ENCODE measurements at regions not wholly inside any gene's neighbourhood (a gene's known extent, or its start where the extent isn't known, plus 50 kb on each side); places are given as distances from the start of the nearest gene placed in this dataset.
"Not testable (repeated sequence)": the region's sequence is repeated elsewhere in the genome, so short reads cannot be mapped to it uniquely, and the experiment has no call there.

GRCh38 chr16:5753381-5753780 lies 655.8 kb upstream of the EEF2KMT start:
- H3K27ac Mint-ChIP-seq, result no peak overlapping the region
- H3K4me3 Mint-ChIP-seq, result no peak overlapping the region
- no peaks in the 10 kb centered on the region for H3K9me3 Mint-ChIP-seq
- H3K4me1 Mint-ChIP-seq, result no peaks in the 10 kb centered on the region
- no peaks in the 10 kb centered on the region for H3K36me3 Mint-ChIP-seq
- DNase-seq (ENCODE audit: low spot score in 2 of 2, unreplicated experiment in 2 of 2), result no peak
- no peak for TF ChIP-seq CTCF (IDR thresholded peaks at IDR 0.05; ENCODE audit: unreplicated experiment)
- peaks cover 49% of the 10 kb centered on the region for H3K27me3 Mint-ChIP-seq (ENCODE audit: low read depth)

- H3K4me1 Mint-ChIP-seq, result no peaks in the 10 kb centered on the region
- H3K9me3 Mint-ChIP-seq, result peaks cover 12% of the 10 kb centered on the region
- no peak overlapping the region for H3K4me3 Mint-ChIP-seq
- TF ChIP-seq CTCF (IDR thresholded peaks at IDR 0.05; ENCODE audit: unreplicated experiment), result no peak
- H3K36me3 Mint-ChIP-seq, result no peaks in the 10 kb centered on the region
- peaks cover 44% of the 10 kb centered on the region for H3K27me3 Mint-ChIP-seq (ENCODE audit: low read depth)
- H3K27ac Mint-ChIP-seq, result no peak overlapping the region
- no peak for DNase-seq (ENCODE audit: low spot score in 2 of 2, unreplicated experiment in 2 of 2)
Measured at GRCh38 chr16:5751216-5751615, 653.6 kb upstream of the EEF2KMT start.

GRCh38 chr16:5750439-5750838 lies 652.8 kb upstream of the EEF2KMT start:
- H3K27me3 Mint-ChIP-seq (ENCODE audit: low read depth), result peaks cover 41% of the 10 kb centered on the region
- H3K4me1 Mint-ChIP-seq; DNase-seq (ENCODE audit: low spot score in 2 of 2, unreplicated experiment in 2 of 2); H3K27ac Mint-ChIP-seq; H3K4me3 Mint-ChIP-seq; H3K36me3 Mint-ChIP-seq: not testable (repeated sequence)
- peaks cover 12% of the 10 kb centered on the region for H3K9me3 Mint-ChIP-seq

- Mint-ChIP-seq H3K27ac (no peak overlapping the region), H3K36me3 (no peaks in the 10 kb centered on the region), H3K27me3 (ENCODE audit: low read depth) (no peaks in the 10 kb centered on the region), H3K9me3 (no peaks in the 10 kb centered on the region), H3K4me1 (peaks cover 21% of the 10 kb centered on the region), H3K4me3 (no peak overlapping the region)
- DNase-seq (ENCODE audit: low spot score in 2 of 2, unreplicated experiment in 2 of 2), result no peak
- TF ChIP-seq CTCF (IDR thresholded peaks at IDR 0.05; ENCODE audit: unreplicated experiment), result no peak
Measured at GRCh38 chr16:5738586-5738985, 641.0 kb upstream of the EEF2KMT start.

- H3K27me3 Mint-ChIP-seq (ENCODE audit: low read depth), result no peaks in the 10 kb centered on the region
- H3K4me1 Mint-ChIP-seq, result peaks cover 21% of the 10 kb centered on the region
- H3K4me3 Mint-ChIP-seq, result no peak overlapping the region
- H3K36me3 Mint-ChIP-seq, result no peaks in the 10 kb centered on the region
- no peaks in the 10 kb centered on the region for H3K9me3 Mint-ChIP-seq
- H3K27ac Mint-ChIP-seq, result no peak overlapping the region
- no peak for TF ChIP-seq CTCF (IDR thresholded peaks at IDR 0.05; ENCODE audit: unreplicated experiment)
- DNase-seq (ENCODE audit: low spot score in 2 of 2, unreplicated experiment in 2 of 2), result no peak
Measured at GRCh38 chr16:5736209-5736930, 638.8 kb upstream of the EEF2KMT start.

- Mint-ChIP-seq H3K27ac (no peak overlapping the region), H3K9me3 (no peaks in the 10 kb centered on the region), H3K4me3 (no peak overlapping the region), H3K4me1 (peaks cover 21% of the 10 kb centered on the region), H3K27me3 (ENCODE audit: low read depth) (no peaks in the 10 kb centered on the region), H3K36me3 (no peaks in the 10 kb centered on the region)
- TF ChIP-seq CTCF (IDR thresholded peaks at IDR 0.05; ENCODE audit: unreplicated experiment), result no peak
- no peak for DNase-seq (ENCODE audit: low spot score in 2 of 2, unreplicated experiment in 2 of 2)
Measured at GRCh38 chr16:5735444-5735843, 637.8 kb upstream of the EEF2KMT start.
